ENCODE measurements at regions not wholly inside any gene's neighbourhood (a gene's known extent, or its start where the extent isn't known, plus 50 kb on each side); places are given as distances from the start of the nearest gene placed in this dataset.

GRCh38 chr2:137892739-137893138, 71.5 kb upstream of the HNMT start:
- no peak for DNase-seq (ENCODE audit: low read depth)
- no peak for TF ChIP-seq CTCF (conservative IDR thresholded peaks at IDR 0.05; ENCODE audit: low read depth, low read length)

GRCh38 chr2:137893145-137893544, 71.1 kb upstream of the HNMT start:
- no peak for TF ChIP-seq CTCF (conservative IDR thresholded peaks at IDR 0.05; ENCODE audit: low read depth, low read length)
- no peak overlapping the region for H3K4me3 ChIP-seq (ENCODE audit: low read depth, low read length)
- no peak for DNase-seq (ENCODE audit: low read depth)

More at GRCh38 chr2:137892739-137893138, 71.5 kb upstream of the HNMT start:
- no peak overlapping the region for H3K4me3 ChIP-seq (ENCODE audit: low read depth, low read length)

- H3K4me3 ChIP-seq (ENCODE audit: low read depth, low read length), result no peak overlapping the region
- no peak for TF ChIP-seq CTCF (conservative IDR thresholded peaks at IDR 0.05; ENCODE audit: low read depth, low read length)
- no peak for DNase-seq (ENCODE audit: low read depth)
Observed at GRCh38 chr2:137896467-137896866, 67.8 kb upstream of the HNMT start.

GRCh38 chr2:137897082-137897481, 67.2 kb upstream of the HNMT start:
- H3K4me3 ChIP-seq (ENCODE audit: low read depth, low read length), result no peak overlapping the region
- no peak for DNase-seq (ENCODE audit: low read depth)
- TF ChIP-seq CTCF (conservative IDR thresholded peaks at IDR 0.05; ENCODE audit: low read depth, low read length), result no peak

DNA sequence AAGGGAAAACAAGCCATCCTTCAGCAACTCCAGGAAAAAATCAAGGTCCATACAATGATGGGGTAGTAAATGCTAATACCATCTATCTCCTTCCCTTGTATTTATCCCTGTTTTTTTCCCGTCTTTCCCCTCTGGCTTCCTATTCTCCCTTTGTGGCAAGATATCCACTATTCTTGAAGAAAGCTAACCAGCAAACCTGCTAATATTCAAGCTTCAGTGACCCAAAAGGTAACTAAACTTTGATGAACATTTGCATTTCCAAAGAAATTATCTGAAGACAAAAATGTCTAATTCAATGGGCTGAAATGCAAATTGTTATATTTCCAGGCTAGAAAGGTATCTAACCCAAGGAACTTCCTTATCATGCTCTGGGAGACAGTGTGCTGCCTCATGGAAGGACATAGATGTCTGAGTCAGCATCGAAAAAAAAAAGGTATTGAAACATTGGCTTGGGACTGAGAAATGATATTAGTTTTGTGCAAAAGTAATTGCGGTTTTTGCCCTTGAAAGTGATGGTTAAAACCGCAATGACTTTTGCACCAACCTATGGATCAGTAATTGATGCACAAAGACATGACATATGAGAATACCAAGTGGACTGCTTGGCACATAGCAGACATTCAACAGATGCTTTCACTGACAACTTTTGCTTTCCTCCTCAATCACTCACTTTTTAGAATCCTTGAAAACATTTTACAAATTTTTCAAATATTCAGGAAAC, 63.7 kb upstream of the HNMT start:
- no peak for DNase-seq (ENCODE audit: low read depth)
- H3K4me3 ChIP-seq (ENCODE audit: low read depth, low read length), result no peak overlapping the region
- TF ChIP-seq CTCF (conservative IDR thresholded peaks at IDR 0.05; ENCODE audit: low read depth, low read length), result no peak

- H3K4me3 ChIP-seq (ENCODE audit: low read depth, low read length), result no peak overlapping the region
- DNase-seq (ENCODE audit: low read depth), result peak; percentile 56
- peak; percentile 54 for TF ChIP-seq CTCF (conservative IDR thresholded peaks at IDR 0.05; ENCODE audit: low read depth, low read length)
Observed at GRCh38 chr2:137910641-137911040, 53.6 kb upstream of the HNMT start.

DNA sequence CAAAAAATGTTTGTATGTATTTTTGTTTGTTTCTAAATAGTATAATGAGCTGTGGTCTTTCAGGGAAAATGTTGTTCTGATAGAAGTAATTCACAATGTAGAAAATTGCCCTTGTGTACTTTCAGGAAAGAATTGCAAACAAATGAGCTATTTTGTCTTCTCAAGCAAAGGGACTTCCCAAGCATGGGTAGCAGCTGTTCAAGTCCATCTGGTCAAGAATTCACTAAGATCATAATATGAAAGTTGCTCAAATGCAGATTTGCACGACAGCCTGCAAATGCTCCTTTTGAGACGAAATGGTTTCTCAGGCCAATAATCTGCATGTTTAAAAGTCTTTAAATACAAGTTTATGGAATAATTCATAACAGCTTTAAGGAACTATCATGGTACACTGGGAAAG, 51.9 kb upstream of the HNMT start:
- no peak for DNase-seq (ENCODE audit: low read depth)
- no peak overlapping the region for H3K4me3 ChIP-seq (ENCODE audit: low read depth, low read length)
- no peak for TF ChIP-seq CTCF (conservative IDR thresholded peaks at IDR 0.05; ENCODE audit: low read depth, low read length)

All from choroid plexus epithelial cell (primary cell).